ENCODE measurements at regions not wholly inside any gene's neighbourhood (a gene's known extent, or its start where the extent isn't known, plus 50 kb on each side); places are given as distances from the start of the nearest gene placed in this dataset.

- DNase-seq (ENCODE audit: low read depth, low spot score) = no peak
- no peak overlapping the region for H3K4me3 ChIP-seq (ENCODE audit: low read depth, low read length)
- in situ Hi-C loops (cut with HindIII; ENCODE audit: low sequenced_read_pairs) = no loop called here
- TF ChIP-seq CTCF (IDR thresholded peaks at IDR 0.05; ENCODE audit: low read depth, low read length) = no peak
These were observed 189.6 kb upstream of the NLRP1 start for GRCh38 chr17:5773816-5774360.

GRCh38 chr17:5775098-5775497, 190.8 kb upstream of the NLRP1 start:
- H3K4me3 ChIP-seq (ENCODE audit: low read depth, low read length) = no peak overlapping the region
- in situ Hi-C loops (cut with HindIII; ENCODE audit: low sequenced_read_pairs) = no loop called here
- TF ChIP-seq CTCF (IDR thresholded peaks at IDR 0.05; ENCODE audit: low read depth, low read length) = no peak
- DNase-seq (ENCODE audit: low read depth, low spot score) = no peak

GRCh38 chr17:5780476-5780875, 196.2 kb upstream of the NLRP1 start:
- peak; percentile 14 for TF ChIP-seq CTCF (IDR thresholded peaks at IDR 0.05; ENCODE audit: low read depth, low read length)
- in situ Hi-C loops (cut with HindIII; ENCODE audit: low sequenced_read_pairs) = no loop called here
- DNase-seq (ENCODE audit: low read depth, low spot score) = peak; percentile 79

GRCh38 chr17:5781236-5781927, 197.1 kb upstream of the NLRP1 start:
- no peak for TF ChIP-seq CTCF (IDR thresholded peaks at IDR 0.05; ENCODE audit: low read depth, low read length)
- no peak overlapping the region for H3K4me3 ChIP-seq (ENCODE audit: low read depth, low read length)
- DNase-seq (ENCODE audit: low read depth, low spot score) = no peak
- in situ Hi-C loops (cut with HindIII; ENCODE audit: low sequenced_read_pairs) = no loop called here

More at GRCh38 chr17:5780476-5780875, 196.2 kb upstream of the NLRP1 start:
- no peak overlapping the region for H3K4me3 ChIP-seq (ENCODE audit: low read depth, low read length)

GRCh38 chr17:5783269-5783668, 199.0 kb upstream of the NLRP1 start:
- in situ Hi-C loops (cut with HindIII; ENCODE audit: low sequenced_read_pairs) = no loop called here
- TF ChIP-seq CTCF (IDR thresholded peaks at IDR 0.05; ENCODE audit: low read depth, low read length) = no peak
- H3K4me3 ChIP-seq (ENCODE audit: low read depth, low read length) = no peak overlapping the region
- DNase-seq (ENCODE audit: low read depth, low spot score) = no peak

GRCh38 chr17:5783851-5784250, 199.5 kb upstream of the NLRP1 start:
- TF ChIP-seq CTCF (IDR thresholded peaks at IDR 0.05; ENCODE audit: low read depth, low read length) = no peak
- no peak overlapping the region for H3K4me3 ChIP-seq (ENCODE audit: low read depth, low read length)
- in situ Hi-C loops (cut with HindIII; ENCODE audit: low sequenced_read_pairs) = no loop called here
- no peak for DNase-seq (ENCODE audit: low read depth, low spot score)

All from astrocyte of the spinal cord (primary cell).